Hepatocyte (in vitro differentiated cells): ENCODE measurements at regions not wholly inside any gene's neighbourhood (a gene's known extent, or its start where the extent isn't known, plus 50 kb on each side); places are given as distances from the start of the nearest gene placed in this dataset.

Source experiments
- DNase-seq: peaks from one replicate; pipeline ENCODE4 v3.0.0-alpha.2; 2016; ENCODE audit warnings: low spot score
- H2AFZ ChIP-seq: fragments of 200-600 bp; sonication (generic); 2 replicates; pipeline ENCODE4 v1.6.0; 2016; ENCODE audit warnings: antibody characterized with exemption, mild to moderate bottlenecking
- H3K27ac ChIP-seq: fragments of 200-600 bp; sonication (generic); 2 replicates; pipeline ENCODE4 v1.5.1; 2016; ENCODE audit warnings: mild to moderate bottlenecking
- H3K27me3 ChIP-seq: fragments of 200-600 bp; sonication (generic); 2 replicates; pipeline ENCODE4 v1.6.1; 2016
- H3K36me3 ChIP-seq: fragments of 200-600 bp; sonication (generic); replicated peaks from 2 replicates; pipeline ENCODE4 v1.5.1; 2016; ENCODE audit warnings: low read depth; ENCODE audit not compliant: insufficient read depth
- H3K4me1 ChIP-seq: fragments of 200-600 bp; sonication (generic); 2 replicates; pipeline ENCODE4 v1.5.1; 2016; ENCODE audit warnings: mild to moderate bottlenecking, moderate library complexity; ENCODE audit not compliant: insufficient read depth
- H3K4me2 ChIP-seq: fragments of 200-600 bp; sonication (generic); 2 replicates; pipeline ENCODE4 v1.6.0; 2016
- H3K4me3 ChIP-seq: fragments of 200-600 bp; sonication (generic); 2 replicates; pipeline ENCODE4 v1.5.1; 2016; ENCODE audit warnings: mild to moderate bottlenecking
- H3K79me2 ChIP-seq: fragments of 200-600 bp; sonication (generic); 2 replicates; pipeline ENCODE4 v1.6.0; 2017; ENCODE audit warnings: mild to moderate bottlenecking
- H3K9me2 ChIP-seq: fragments of 200-600 bp; sonication (generic); replicated peaks from 2 replicates; pipeline ENCODE4 v1.6.0; 2017; ENCODE audit warnings: mild to moderate bottlenecking; ENCODE audit not compliant: insufficient read depth
- H3K9me3 ChIP-seq: fragments of 200-600 bp; sonication (generic); 2 replicates; pipeline ENCODE4 v1.5.1; 2016; ENCODE audit warnings: low read depth, mild to moderate bottlenecking
- H4K20me1 ChIP-seq: fragments of 200-600 bp; sonication (generic); 2 replicates; pipeline ENCODE4 v1.6.0; 2016; ENCODE audit warnings: mild to moderate bottlenecking; ENCODE audit not compliant: insufficient read depth, poor library complexity, severe bottlenecking
- CTCF ChIP-seq: fragments of 200-600 bp; sonication (generic); IDR thresholded peaks from 2 replicates; pipeline ENCODE4 v1.5.1; 2016; ENCODE audit warnings: antibody characterized with exemption, mild to moderate bottlenecking; ENCODE audit not compliant: poor library complexity
- EZH2 ChIP-seq: fragments of 200-600 bp; sonication (generic); IDR thresholded peaks from 2 replicates; pipeline ENCODE4 v1.6.1; 2016; ENCODE audit warnings: antibody characterized with exemption, mild to moderate bottlenecking, borderline replicate concordance
- EZH2phosphoT487 ChIP-seq: fragments of 200-600 bp; sonication (generic); IDR thresholded peaks from one replicate; pipeline ENCODE4 v1.6.1; 2018; ENCODE audit warnings: antibody characterized with exemption, mild to moderate bottlenecking, low read depth, moderate library complexity; ENCODE audit not compliant: unreplicated experiment, severe bottlenecking
- WGBS: methylation state at CpG from one replicate; pipeline ENCODE4 v1.1.6; 2016; ENCODE audit warnings: low lambda C conversion rate; ENCODE audit errors: missing lambda C conversion rate; 5-methylcytosine and 5-hydroxymethylcytosine counted together

- no peaks in the 10 kb centered on the region for H3K27me3 ChIP-seq
- no peak overlapping the region for H3K4me3 ChIP-seq
- no peaks in the 10 kb centered on the region for H3K79me2 ChIP-seq
- H4K20me1 ChIP-seq, result no peaks in the 10 kb centered on the region
- no peaks in the 10 kb centered on the region for H3K9me2 ChIP-seq
- H3K4me2 ChIP-seq, result no peak overlapping the region
- H3K9me3 ChIP-seq, result no peaks in the 10 kb centered on the region
- no peak overlapping the region for H3K27ac ChIP-seq
- TF ChIP-seq CTCF (no peak), EZH2 (no peak), EZH2phosphoT487 (no peak)
- no peak for DNase-seq
- no peak overlapping the region for H2AFZ ChIP-seq
- H3K36me3 ChIP-seq, result no peaks in the 10 kb centered on the region
- no peaks in the 10 kb centered on the region for H3K4me1 ChIP-seq
These were observed 813.9 kb upstream of the CNTNAP5 start for GRCh38 chr2:123211181-123211580.

- H2AFZ ChIP-seq, result no peak overlapping the region
- H3K9me2 ChIP-seq, result no peaks in the 10 kb centered on the region
- no peaks in the 10 kb centered on the region for H4K20me1 ChIP-seq
- TF ChIP-seq EZH2, result no peak
- TF ChIP-seq EZH2phosphoT487, result no peak
- no peak for TF ChIP-seq CTCF
- H3K4me1 ChIP-seq, result no peaks in the 10 kb centered on the region
- H3K9me3 ChIP-seq, result no peaks in the 10 kb centered on the region
- no peak overlapping the region for H3K4me3 ChIP-seq
- WGBS, result 83% methylated on average over 3 of the region's 3 CpGs
- no peak overlapping the region for H3K27ac ChIP-seq
- H3K27me3 ChIP-seq, result no peaks in the 10 kb centered on the region
- H3K4me2 ChIP-seq, result no peak overlapping the region
- no peaks in the 10 kb centered on the region for H3K36me3 ChIP-seq
- no peak for DNase-seq
- H3K79me2 ChIP-seq, result no peaks in the 10 kb centered on the region
These were observed 779.9 kb upstream of the CNTNAP5 start for GRCh38 chr2:123245156-123245555.

- no peaks in the 10 kb centered on the region for H4K20me1 ChIP-seq
- no peak for DNase-seq
- no peak for TF ChIP-seq CTCF
- TF ChIP-seq EZH2, result no peak
- TF ChIP-seq EZH2phosphoT487, result no peak
- H3K36me3 ChIP-seq, result no peaks in the 10 kb centered on the region
- no peaks in the 10 kb centered on the region for H3K27me3 ChIP-seq
- no peak overlapping the region for H3K4me2 ChIP-seq
- no peak overlapping the region for H3K27ac ChIP-seq
- WGBS, result 75% methylated on average over 4 of the region's 4 CpGs
- H3K79me2 ChIP-seq, result no peaks in the 10 kb centered on the region
- no peaks in the 10 kb centered on the region for H3K9me2 ChIP-seq
- no peaks in the 10 kb centered on the region for H3K9me3 ChIP-seq
- no peaks in the 10 kb centered on the region for H3K4me1 ChIP-seq
- H3K4me3 ChIP-seq, result no peak overlapping the region
- H2AFZ ChIP-seq, result no peak overlapping the region
These were observed 766.1 kb upstream of the CNTNAP5 start for GRCh38 chr2:123258877-123259539.
